Peyer's patch (tissue), 4 donors: ENCODE measurements at regions not wholly inside any gene's neighbourhood (a gene's known extent, or its start where the extent isn't known, plus 50 kb on each side); places are given as distances from the start of the nearest gene placed in this dataset.

Experiments
- POLR2A ChIP-seq, 2 donors: fragments of 450-650 bp; IDR thresholded peaks; one replicate each; pipeline ENCODE4 v1.5.1; 2017; ENCODE audit warnings: antibody characterized with exemption in 2 of 2, mild to moderate bottlenecking in 2 of 2, moderate library complexity in 2 of 2
- TF ChIP-seq, protein P1 (sequence below), 6 experiments: fragments of 450-650 bp in 4 of 6; fragments of 200-600 bp in 2 of 6; sonication (generic) in 1 of 6; IDR thresholded peaks; one replicate each; pipeline ENCODE4 v1.5.1; 2017 to 2019; ENCODE audit warnings: antibody characterized with exemption in 6 of 6, mild to moderate bottlenecking in 3 of 6, moderate library complexity in 1 of 6

DNA sequence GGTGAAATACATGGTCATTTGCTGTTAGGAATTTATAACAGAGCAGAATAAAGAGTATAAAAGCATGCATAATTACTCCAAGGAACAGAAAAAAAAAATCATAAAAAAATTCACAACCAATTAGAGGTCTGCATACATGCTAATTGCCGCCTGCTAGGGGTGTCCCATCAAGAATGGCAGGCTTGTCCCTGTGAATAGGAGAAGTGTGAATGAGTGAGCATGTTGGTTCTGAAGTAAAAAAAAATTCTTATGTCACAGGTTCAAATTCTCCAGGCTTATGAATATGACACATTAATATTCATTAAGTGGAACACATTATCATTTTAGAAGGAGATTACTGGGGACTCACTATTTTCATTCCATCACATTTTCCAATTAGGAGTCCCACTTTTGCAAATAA lies 822.7 kb downstream of the NTRK3 start:
- TF ChIP-seq, protein P1, sequence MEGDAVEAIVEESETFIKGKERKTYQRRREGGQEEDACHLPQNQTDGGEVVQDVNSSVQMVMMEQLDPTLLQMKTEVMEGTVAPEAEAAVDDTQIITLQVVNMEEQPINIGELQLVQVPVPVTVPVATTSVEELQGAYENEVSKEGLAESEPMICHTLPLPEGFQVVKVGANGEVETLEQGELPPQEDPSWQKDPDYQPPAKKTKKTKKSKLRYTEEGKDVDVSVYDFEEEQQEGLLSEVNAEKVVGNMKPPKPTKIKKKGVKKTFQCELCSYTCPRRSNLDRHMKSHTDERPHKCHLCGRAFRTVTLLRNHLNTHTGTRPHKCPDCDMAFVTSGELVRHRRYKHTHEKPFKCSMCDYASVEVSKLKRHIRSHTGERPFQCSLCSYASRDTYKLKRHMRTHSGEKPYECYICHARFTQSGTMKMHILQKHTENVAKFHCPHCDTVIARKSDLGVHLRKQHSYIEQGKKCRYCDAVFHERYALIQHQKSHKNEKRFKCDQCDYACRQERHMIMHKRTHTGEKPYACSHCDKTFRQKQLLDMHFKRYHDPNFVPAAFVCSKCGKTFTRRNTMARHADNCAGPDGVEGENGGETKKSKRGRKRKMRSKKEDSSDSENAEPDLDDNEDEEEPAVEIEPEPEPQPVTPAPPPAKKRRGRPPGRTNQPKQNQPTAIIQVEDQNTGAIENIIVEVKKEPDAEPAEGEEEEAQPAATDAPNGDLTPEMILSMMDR (IDR thresholded peaks at IDR 0.05): no peak
- TF ChIP-seq POLR2A (IDR thresholded peaks at IDR 0.05): no peak
